SK-N-SH treated with all-trans-retinoic acid at 6 μM for 48 hours (cell line): ENCODE measurements at regions not wholly inside any gene's neighbourhood (a gene's known extent, or its start where the extent isn't known, plus 50 kb on each side); places are given as distances from the start of the nearest gene placed in this dataset.

Source experiments
- ATAC-seq: fragments of 200-7000 bp; cut with Tn5 transposase; 3 replicates; pipeline ENCODE4 v1.9.1; 2020; ENCODE audit warnings: mild to moderate bottlenecking, moderate library complexity
- ARNTL ChIP-seq: fragments of 450-650 bp; formaldehyde crosslinking; IDR thresholded peaks from 2 replicates; pipeline ENCODE4 v1.5.0; 2020; ENCODE audit warnings: low read depth, mild to moderate bottlenecking, moderate library complexity, borderline replicate concordance
- BACH2 ChIP-seq: fragments of 250-450 bp; sonication (Bioruptor Pico); IDR thresholded peaks from 2 replicates; pipeline ENCODE4 v1.9.0; 2021; ENCODE audit warnings: mild to moderate bottlenecking, borderline replicate concordance
- CSDC2 ChIP-seq: fragments of 250-450 bp; sonication (Bioruptor Pico); IDR thresholded peaks from 2 replicates; pipeline ENCODE4 v1.5.0; 2020; ENCODE audit warnings: mild to moderate bottlenecking, moderate library complexity
- CSRNP3 ChIP-seq: fragments of 250-450 bp; sonication (Bioruptor Pico); IDR thresholded peaks from 2 replicates; pipeline ENCODE4 v1.5.1; 2021; ENCODE audit warnings: mild to moderate bottlenecking, moderate library complexity
- ESRRG ChIP-seq: fragments of 250-450 bp; sonication (Bioruptor Pico); IDR thresholded peaks from 2 replicates; pipeline ENCODE4 v1.6.1; 2021; ENCODE audit warnings: mild to moderate bottlenecking
- GLIS3 ChIP-seq: fragments of 250-450 bp; sonication (Bioruptor Pico); IDR thresholded peaks from 2 replicates; pipeline ENCODE4 v1.5.0; 2020; ENCODE audit warnings: mild to moderate bottlenecking, moderate library complexity
- OSR1 ChIP-seq: fragments of 250-450 bp; sonication (Bioruptor Pico); IDR thresholded peaks from 2 replicates; pipeline ENCODE4 v1.8.0; 2022; ENCODE audit warnings: moderate library complexity, mild to moderate bottlenecking, inconsistent platforms
- PATZ1 ChIP-seq: fragments of 250-450 bp; sonication (Bioruptor Pico); IDR thresholded peaks from 2 replicates; pipeline ENCODE4 v1.8.0; 2020; ENCODE audit warnings: mild to moderate bottlenecking, moderate library complexity, borderline replicate concordance
- POU6F1 ChIP-seq: fragments of 250-450 bp; sonication (Bioruptor Pico); IDR thresholded peaks from 2 replicates; pipeline ENCODE4 v1.8.0; 2021; ENCODE audit warnings: low read depth, mild to moderate bottlenecking, moderate library complexity, borderline replicate concordance
- PPARA ChIP-seq: fragments of 250-450 bp; sonication (Bioruptor Pico); IDR thresholded peaks from 2 replicates; pipeline ENCODE4 v1.5.0; 2020; ENCODE audit warnings: mild to moderate bottlenecking, borderline replicate concordance
- RARB ChIP-seq: fragments of 250-450 bp; sonication (Bioruptor Pico); IDR thresholded peaks from 2 replicates; pipeline ENCODE4 v1.8.0; 2021; ENCODE audit warnings: mild to moderate bottlenecking, moderate library complexity
- SNAI2 ChIP-seq: fragments of 250-450 bp; sonication (Bioruptor Pico); IDR thresholded peaks from 2 replicates; pipeline ENCODE4 v1.5.0; 2020; ENCODE audit warnings: mild to moderate bottlenecking, moderate library complexity
- TOX ChIP-seq: fragments of 250-450 bp; sonication (Bioruptor Pico); IDR thresholded peaks from 2 replicates; pipeline ENCODE4 v1.8.0; 2021; ENCODE audit warnings: mild to moderate bottlenecking, moderate library complexity, borderline replicate concordance
- TSHZ2 ChIP-seq: fragments of 250-450 bp; sonication (Bioruptor Pico); IDR thresholded peaks from 2 replicates; pipeline ENCODE4 v1.5.0; 2020; ENCODE audit warnings: mild to moderate bottlenecking, moderate library complexity
- ZC3H10 ChIP-seq: fragments of 250-450 bp; sonication (Bioruptor Pico); IDR thresholded peaks from 2 replicates; pipeline ENCODE4 v1.5.1; 2021; ENCODE audit warnings: mild to moderate bottlenecking, moderate library complexity
- ZFP3 ChIP-seq: fragments of 250-450 bp; sonication (Bioruptor Pico); IDR thresholded peaks from 2 replicates; pipeline ENCODE4 v1.5.0; 2020; ENCODE audit warnings: mild to moderate bottlenecking, moderate library complexity
- ZFP30 ChIP-seq: fragments of 450-650 bp; formaldehyde crosslinking; IDR thresholded peaks from 2 replicates; pipeline ENCODE4 v1.5.0; 2022; ENCODE audit warnings: mild to moderate bottlenecking, moderate library complexity
- ZNF565 ChIP-seq: fragments of 450-650 bp; formaldehyde crosslinking; conservative IDR thresholded peaks from 2 replicates; pipeline ENCODE4 v1.5.0; 2020; ENCODE audit warnings: low read depth, mild to moderate bottlenecking, moderate library complexity
- ZNF70 ChIP-seq: fragments of 450-650 bp; formaldehyde crosslinking; IDR thresholded peaks from 2 replicates; pipeline ENCODE4 v1.5.0; 2020; ENCODE audit warnings: mild to moderate bottlenecking, moderate library complexity
- ZNF8 ChIP-seq: fragments of 450-650 bp; formaldehyde crosslinking; IDR thresholded peaks from 2 replicates; pipeline ENCODE4 v1.5.0; 2020; ENCODE audit warnings: mild to moderate bottlenecking, moderate library complexity

- ATAC-seq, result no peak
- no peak for TF ChIP-seq ZNF70 (CRISPR knock-in tag)
- TF ChIP-seq GLIS3 (CRISPR knock-in tag), result no peak
- no peak for TF ChIP-seq TOX (CRISPR knock-in tag)
- TF ChIP-seq ZNF565 (CRISPR knock-in tag), result no peak
- TF ChIP-seq, all 23 proteins: peak for 0
Observed at GRCh38 chr6:1179571-1180459, 132.1 kb upstream of the FOXQ1 start.

GRCh38 chr6:1178590-1178989, 133.3 kb upstream of the FOXQ1 start:
- no peak for ATAC-seq

DNA sequence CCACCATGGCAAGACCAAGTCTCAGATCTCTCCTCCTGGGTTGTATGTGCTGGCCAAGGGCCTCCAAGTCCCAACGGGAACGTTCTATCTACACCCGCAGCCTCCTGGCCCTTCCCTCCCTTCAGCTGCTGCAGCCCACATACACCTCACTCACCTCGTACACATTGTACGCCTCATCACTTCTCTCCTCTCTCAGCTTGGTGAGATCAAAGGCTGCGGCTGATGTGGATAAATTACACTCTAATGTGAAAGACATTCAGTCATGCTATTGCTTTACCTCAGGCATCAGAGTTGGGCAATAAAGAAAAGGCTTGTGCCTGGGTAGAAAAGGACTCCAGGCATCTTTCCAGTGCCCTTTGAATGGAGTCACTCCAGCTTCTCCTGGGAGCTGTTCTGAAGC, 135.3 kb upstream of the FOXQ1 start:
- no peak for ATAC-seq
- TF ChIP-seq TSHZ2 (CRISPR knock-in tag), result no peak
- no peak for TF ChIP-seq RARB (CRISPR knock-in tag)
- TF ChIP-seq ZNF8 (CRISPR knock-in tag), result no peak
- TF ChIP-seq PATZ1 (CRISPR knock-in tag), result no peak
- no peak for TF ChIP-seq BACH2
- no peak for TF ChIP-seq ESRRG
- TF ChIP-seq GLIS3 (CRISPR knock-in tag), result no peak
- TF ChIP-seq POU6F1 (CRISPR knock-in tag), result no peak
- TF ChIP-seq ZFP30 (CRISPR knock-in tag), result no peak

More at GRCh38 chr6:1178590-1178989, 133.3 kb upstream of the FOXQ1 start:
- no peak for TF ChIP-seq PPARA (CRISPR knock-in tag)
- no peak for TF ChIP-seq OSR1
- TF ChIP-seq ZC3H10 (CRISPR knock-in tag), result no peak
- no peak for TF ChIP-seq ZFP30 (CRISPR knock-in tag)
- TF ChIP-seq BACH2, result no peak
- TF ChIP-seq CSDC2 (CRISPR knock-in tag), result no peak
- TF ChIP-seq ZFP3 (CRISPR knock-in tag), result no peak
- TF ChIP-seq TSHZ2 (CRISPR knock-in tag), result no peak
- no peak for TF ChIP-seq SNAI2 (CRISPR knock-in tag)
- TF ChIP-seq ARNTL (CRISPR knock-in tag), result no peak
- TF ChIP-seq ZNF565 (CRISPR knock-in tag), result no peak
- no peak for TF ChIP-seq CSRNP3
- TF ChIP-seq ESRRG, result no peak
- no peak for TF ChIP-seq POU6F1 (CRISPR knock-in tag)
